Lower lobe of right lung (tissue), 2 donors: ENCODE measurements at regions not wholly inside any gene's neighbourhood (a gene's known extent, or its start where the extent isn't known, plus 50 kb on each side); places are given as distances from the start of the nearest gene placed in this dataset.
"Not testable (repeated sequence)": the region's sequence is repeated elsewhere in the genome, so short reads cannot be mapped to it uniquely, and the experiment has no call there.

Experiments used
- ATAC-seq, 2 donors: fragments of 200-7000 bp; cut with Tn5 transposase; one replicate each; pipeline ENCODE4 v1.9.1; 2020 to 2022; ENCODE audit warnings: mild to moderate bottlenecking in 2 of 2, moderate library complexity in 2 of 2
- DNase-seq: peaks from one replicate; pipeline ENCODE4 v3.0.0-alpha.2; 2020
- H3K27ac ChIP-seq: fragments of 200-600 bp; one replicate; pipeline ENCODE4 v1.8.0; 2022
- H3K27me3 ChIP-seq: fragments of 200-600 bp; one replicate; pipeline ENCODE4 v1.8.0; 2022; ENCODE audit warnings: low read depth
- H3K36me3 ChIP-seq: fragments of 200-600 bp; one replicate; pipeline ENCODE4 v1.8.0; 2022; ENCODE audit warnings: mild to moderate bottlenecking
- H3K4me1 ChIP-seq: fragments of 200-600 bp; one replicate; pipeline ENCODE4 v1.8.0; 2022
- H3K4me3 ChIP-seq: fragments of 200-600 bp; one replicate; pipeline ENCODE4 v1.8.0; 2022; ENCODE audit warnings: mild to moderate bottlenecking
- H3K9me3 ChIP-seq: fragments of 200-600 bp; one replicate; pipeline ENCODE4 v1.8.0; 2022
- CTCF ChIP-seq: fragments of 200-600 bp; IDR thresholded peaks from one replicate; pipeline ENCODE4 v1.8.0; 2022; ENCODE audit warnings: antibody characterized with exemption, mild to moderate bottlenecking
- intact Hi-C: fragments of 100-400 bp; cut with DNase I; formaldehyde crosslinking; loops from one replicate; pipeline ENCODE4 v1.11.0; 2022
- donor health status: DM: no; HTN: yes; CAD: no; lungs with severe emphysema.

GRCh38 chr20:30499123-30499522, 758.3 kb upstream of the DEFB115 start:
- no peak for TF ChIP-seq CTCF
- ATAC-seq: no peak
- H3K9me3 ChIP-seq: no peaks in the 10 kb centered on the region
- H3K36me3 ChIP-seq: no peaks in the 10 kb centered on the region
- H3K4me1 ChIP-seq: no peaks in the 10 kb centered on the region
- no peak overlapping the region for H3K27ac ChIP-seq
- no peak overlapping the region for H3K4me3 ChIP-seq
- DNase-seq: no peak
- intact Hi-C loops: no loop called here
- peaks cover 9% of the 10 kb centered on the region for H3K27me3 ChIP-seq

- H3K27me3 ChIP-seq, intact Hi-C loops, H3K36me3 ChIP-seq, H3K9me3 ChIP-seq, ATAC-seq, H3K27ac ChIP-seq, H3K4me1 ChIP-seq, H3K4me3 ChIP-seq, DNase-seq: not testable (repeated sequence)
Observed at GRCh38 chr20:30499716-30500446, 757.6 kb upstream of the DEFB115 start.

GRCh38 chr20:30500447-30500820, 757.0 kb upstream of the DEFB115 start:
- ATAC-seq, intact Hi-C loops: not testable (repeated sequence)

GRCh38 chr20:30500829-30501440, 756.5 kb upstream of the DEFB115 start:
- Histone ChIP-seq H3K9me3 (no peaks in the 10 kb centered on the region), H3K4me1 (no peaks in the 10 kb centered on the region), H3K27ac (no peak overlapping the region), H3K27me3 (peaks cover 9% of the 10 kb centered on the region), H3K4me3 (no peak overlapping the region), H3K36me3 (no peaks in the 10 kb centered on the region)
- intact Hi-C loops: no loop called here
- TF ChIP-seq CTCF: no peak
- ATAC-seq: no peak
- no peak for DNase-seq

More at GRCh38 chr20:30500447-30500820, 757.0 kb upstream of the DEFB115 start:
- not testable (repeated sequence) for H3K4me3 ChIP-seq, H3K27ac ChIP-seq, H3K36me3 ChIP-seq, H3K27me3 ChIP-seq, H3K9me3 ChIP-seq, DNase-seq, H3K4me1 ChIP-seq
- peak; percentile 36 for TF ChIP-seq CTCF

GRCh38 chr20:30502670-30503069, 754.8 kb upstream of the DEFB115 start:
- Histone ChIP-seq H3K36me3 (no peaks in the 10 kb centered on the region), H3K9me3 (no peaks in the 10 kb centered on the region), H3K27ac (no peak overlapping the region), H3K27me3 (peaks cover 9% of the 10 kb centered on the region), H3K4me3 (no peak overlapping the region), H3K4me1 (no peaks in the 10 kb centered on the region)
- TF ChIP-seq CTCF: no peak
- DNase-seq: no peak
- intact Hi-C loops: no loop called here
- no peak for ATAC-seq

- H3K4me3 ChIP-seq, H3K9me3 ChIP-seq, DNase-seq, intact Hi-C loops, H3K27me3 ChIP-seq, H3K36me3 ChIP-seq, H3K4me1 ChIP-seq, H3K27ac ChIP-seq, ATAC-seq: not testable (repeated sequence)
Observed at GRCh38 chr20:30503204-30503603, 754.3 kb upstream of the DEFB115 start.
